ENCODE measurements at regions not wholly inside any gene's neighbourhood (a gene's known extent, or its start where the extent isn't known, plus 50 kb on each side); places are given as distances from the start of the nearest gene placed in this dataset.
"Not testable (repeated sequence)": the region's sequence is repeated elsewhere in the genome, so short reads cannot be mapped to it uniquely, and the experiment has no call there.

GRCh38 chr6:113709936-113710509, 147.1 kb upstream of the MARCKS start:
- no peaks in the 10 kb centered on the region for H3K9me3 Mint-ChIP-seq
- H3K36me3 Mint-ChIP-seq (ENCODE audit: low read depth): no peaks in the 10 kb centered on the region
- no peaks in the 10 kb centered on the region for H3K27me3 Mint-ChIP-seq (ENCODE audit: low read depth, poor library complexity)
- TF ChIP-seq CTCF (IDR thresholded peaks at IDR 0.05): no peak
- H3K27ac Mint-ChIP-seq: no peak overlapping the region
- DNase-seq: no peak
- no peak overlapping the region for H3K4me3 Mint-ChIP-seq
- H3K4me1 Mint-ChIP-seq: peaks cover 4% of the 10 kb centered on the region

GRCh38 chr6:113713665-113714064, 143.5 kb upstream of the MARCKS start:
- TF ChIP-seq CTCF (IDR thresholded peaks at IDR 0.05): no peak
- no peaks in the 10 kb centered on the region for H3K4me1 Mint-ChIP-seq
- H3K27me3 Mint-ChIP-seq (ENCODE audit: low read depth, poor library complexity): no peaks in the 10 kb centered on the region
- no peaks in the 10 kb centered on the region for H3K36me3 Mint-ChIP-seq (ENCODE audit: low read depth)
- no peak overlapping the region for H3K27ac Mint-ChIP-seq
- no peak for DNase-seq
- no peak overlapping the region for H3K4me3 Mint-ChIP-seq
- no peaks in the 10 kb centered on the region for H3K9me3 Mint-ChIP-seq

- H3K4me1 Mint-ChIP-seq: no peaks in the 10 kb centered on the region
- no peaks in the 10 kb centered on the region for H3K9me3 Mint-ChIP-seq
- H3K36me3 Mint-ChIP-seq (ENCODE audit: low read depth): no peaks in the 10 kb centered on the region
- H3K27me3 Mint-ChIP-seq (ENCODE audit: low read depth, poor library complexity): no peaks in the 10 kb centered on the region
- TF ChIP-seq CTCF (IDR thresholded peaks at IDR 0.05): no peak
- DNase-seq: no peak
- H3K27ac Mint-ChIP-seq: no peak overlapping the region
- H3K4me3 Mint-ChIP-seq: no peak overlapping the region
Observed at GRCh38 chr6:113718588-113718987, 138.6 kb upstream of the MARCKS start.

GRCh38 chr6:113719064-113719463, 138.1 kb upstream of the MARCKS start:
- Mint-ChIP-seq H3K36me3 (ENCODE audit: low read depth) (no peaks in the 10 kb centered on the region), H3K4me1 (no peaks in the 10 kb centered on the region), H3K27ac (no peak overlapping the region), H3K9me3 (no peaks in the 10 kb centered on the region), H3K27me3 (ENCODE audit: low read depth, poor library complexity) (no peaks in the 10 kb centered on the region), H3K4me3 (no peak overlapping the region)
- TF ChIP-seq CTCF (IDR thresholded peaks at IDR 0.05): no peak
- DNase-seq: no peak

GRCh38 chr6:113719545-113719944, 137.6 kb upstream of the MARCKS start:
- no peaks in the 10 kb centered on the region for H3K36me3 Mint-ChIP-seq (ENCODE audit: low read depth)
- no peaks in the 10 kb centered on the region for H3K4me1 Mint-ChIP-seq
- no peak for TF ChIP-seq CTCF (IDR thresholded peaks at IDR 0.05)
- no peaks in the 10 kb centered on the region for H3K9me3 Mint-ChIP-seq
- no peak for DNase-seq
- no peaks in the 10 kb centered on the region for H3K27me3 Mint-ChIP-seq (ENCODE audit: low read depth, poor library complexity)
- no peak overlapping the region for H3K27ac Mint-ChIP-seq
- H3K4me3 Mint-ChIP-seq: no peak overlapping the region

- H3K4me3 Mint-ChIP-seq: no peak overlapping the region
- H3K4me1 Mint-ChIP-seq: no peaks in the 10 kb centered on the region
- no peaks in the 10 kb centered on the region for H3K9me3 Mint-ChIP-seq
- DNase-seq: no peak
- no peaks in the 10 kb centered on the region for H3K27me3 Mint-ChIP-seq (ENCODE audit: low read depth, poor library complexity)
- no peak for TF ChIP-seq CTCF (IDR thresholded peaks at IDR 0.05)
- H3K27ac Mint-ChIP-seq: no peak overlapping the region
- H3K36me3 Mint-ChIP-seq (ENCODE audit: low read depth): no peaks in the 10 kb centered on the region
Observed at GRCh38 chr6:113723182-113723581, 134.0 kb upstream of the MARCKS start.

GRCh38 chr6:113724927-113725326, 132.2 kb upstream of the MARCKS start:
- not testable (repeated sequence) for H3K4me3 Mint-ChIP-seq; H3K9me3 Mint-ChIP-seq; H3K27me3 Mint-ChIP-seq (ENCODE audit: low read depth, poor library complexity); H3K27ac Mint-ChIP-seq; H3K36me3 Mint-ChIP-seq (ENCODE audit: low read depth); H3K4me1 Mint-ChIP-seq; DNase-seq

All from nephron progenitor cell (in vitro differentiated cells).